Mesodermal cell (in vitro differentiated cells): ENCODE measurements at regions not wholly inside any gene's neighbourhood (a gene's known extent, or its start where the extent isn't known, plus 50 kb on each side); places are given as distances from the start of the nearest gene placed in this dataset.
"Not testable (repeated sequence)": the region's sequence is repeated elsewhere in the genome, so short reads cannot be mapped to it uniquely, and the experiment has no call there.

Experiments
- H3K27ac ChIP-seq: 2 replicates; pipeline ENCODE4 v1.7.0; 2013; ENCODE audit warnings: mild to moderate bottlenecking, low read depth, low read length, moderate library complexity; ENCODE audit not compliant: severe bottlenecking
- H3K36me3 ChIP-seq: 2 replicates; pipeline ENCODE4 v1.7.1; 2013; ENCODE audit warnings: mild to moderate bottlenecking, low read length, moderate library complexity; ENCODE audit not compliant: control insufficient read depth, insufficient read depth
- H3K4me1 ChIP-seq: one replicate; pipeline ENCODE4 v1.7.1; 2013; ENCODE audit warnings: mild to moderate bottlenecking, low read length; ENCODE audit not compliant: insufficient read depth, control insufficient read depth, poor library complexity, severe bottlenecking
- H3K4me3 ChIP-seq: 2 replicates; pipeline ENCODE4 v1.7.0; 2013; ENCODE audit warnings: low read length, control low read depth, mild to moderate bottlenecking; ENCODE audit not compliant: insufficient read depth, poor library complexity, severe bottlenecking; ENCODE audit errors: extremely low read depth
- H3K9me3 ChIP-seq: 2 replicates; pipeline ENCODE4 v1.7.1; 2013; ENCODE audit warnings: mild to moderate bottlenecking, low read length, moderate library complexity; ENCODE audit not compliant: control insufficient read depth
- WGBS, 2 experiments: methylation state at CpG; one replicate each; pipeline ENCODE4 v1.1.5; 2013; ENCODE audit warnings: missing lambda C conversion rate in 2 of 2; ENCODE audit not compliant: insufficient coverage in 2 of 2; 5-methylcytosine and 5-hydroxymethylcytosine counted together

- Histone ChIP-seq H3K36me3 (no peaks in the 10 kb centered on the region), H3K4me1 (no peaks in the 10 kb centered on the region), H3K9me3 (no peaks in the 10 kb centered on the region), H3K27ac (no peak overlapping the region), H3K4me3 (no peak overlapping the region)
- no CpG with 5 or more reads among the region's 2 CpGs for WGBS, 2 experiments
These were observed 847.7 kb downstream of the CDH18 start for GRCh38 chr5:19140276-19140675.

GRCh38 chr5:19141937-19142524 lies 846.0 kb downstream of the CDH18 start:
- not testable (repeated sequence) for H3K36me3 ChIP-seq, H3K4me1 ChIP-seq, H3K9me3 ChIP-seq, H3K27ac ChIP-seq, H3K4me3 ChIP-seq
- WGBS, 2 experiments: 95 to 98% methylated on average over 18 of the region's 20 CpGs

- not testable (repeated sequence) for H3K9me3 ChIP-seq, H3K4me1 ChIP-seq, H3K4me3 ChIP-seq, H3K27ac ChIP-seq, H3K36me3 ChIP-seq
- 91% methylated on average over 8 of the region's 38 CpGs; no CpG with 5 or more reads in 1 of the 2 experiments for WGBS, 2 experiments
These were observed 845.1 kb downstream of the CDH18 start for GRCh38 chr5:19142713-19143414.

GRCh38 chr5:19143935-19144334 lies 844.1 kb downstream of the CDH18 start:
- Histone ChIP-seq H3K4me3 (no peak overlapping the region), H3K4me1 (no peaks in the 10 kb centered on the region), H3K9me3 (no peaks in the 10 kb centered on the region), H3K27ac (no peak overlapping the region), H3K36me3 (no peaks in the 10 kb centered on the region)
- no CpG with 5 or more reads among the region's 4 CpGs for WGBS, 2 experiments

GRCh38 chr5:19169426-19169825 lies 818.6 kb downstream of the CDH18 start:
- Histone ChIP-seq H3K27ac (no peak overlapping the region), H3K9me3 (no peaks in the 10 kb centered on the region), H3K36me3 (no peaks in the 10 kb centered on the region), H3K4me3 (no peak overlapping the region), H3K4me1 (no peaks in the 10 kb centered on the region)

GRCh38 chr5:19172926-19173470 lies 815.0 kb downstream of the CDH18 start:
- H3K4me1 ChIP-seq: no peaks in the 10 kb centered on the region
- H3K27ac ChIP-seq: no peak overlapping the region
- H3K4me3 ChIP-seq: no peak overlapping the region
- no peaks in the 10 kb centered on the region for H3K9me3 ChIP-seq
- 78 to 94% methylated on average over 5 of the region's 6 CpGs for WGBS, 2 experiments
- H3K36me3 ChIP-seq: no peaks in the 10 kb centered on the region

- H3K9me3 ChIP-seq: no peaks in the 10 kb centered on the region
- H3K36me3 ChIP-seq: no peaks in the 10 kb centered on the region
- WGBS, 2 experiments: no CpG with 5 or more reads among the region's 3 CpGs
- H3K4me3 ChIP-seq: no peak overlapping the region
- H3K4me1 ChIP-seq: no peaks in the 10 kb centered on the region
- H3K27ac ChIP-seq: no peak overlapping the region
These were observed 812.0 kb downstream of the CDH18 start for GRCh38 chr5:19175776-19176570.

GRCh38 chr5:19179571-19179970 lies 808.4 kb downstream of the CDH18 start:
- no peak overlapping the region for H3K4me3 ChIP-seq
- 100% methylated on average over 1 of the region's 1 CpG; no CpG with 5 or more reads in 1 of the 2 experiments for WGBS, 2 experiments
- H3K9me3 ChIP-seq: no peaks in the 10 kb centered on the region
- no peaks in the 10 kb centered on the region for H3K4me1 ChIP-seq
- H3K36me3 ChIP-seq: no peaks in the 10 kb centered on the region
- H3K27ac ChIP-seq: no peak overlapping the region

DNA sequence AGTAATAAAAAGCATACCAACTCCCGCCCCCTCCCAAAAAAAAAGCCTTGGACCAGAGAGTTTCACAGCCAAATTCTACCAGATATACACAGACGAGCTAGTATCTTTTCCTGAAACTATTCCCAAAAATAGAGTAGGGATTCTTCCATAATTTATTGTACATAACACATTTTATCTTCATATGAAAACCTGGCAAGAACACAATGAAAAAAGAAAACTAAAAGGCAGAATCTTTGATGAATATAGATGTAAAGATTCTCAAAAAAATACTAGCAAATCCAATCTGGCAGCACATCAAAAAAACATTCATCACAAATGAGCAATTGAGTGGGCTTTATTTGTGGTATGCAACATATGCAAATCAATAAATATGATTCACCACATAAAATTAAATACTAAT lies 798.8 kb downstream of the CDH18 start:
- H3K9me3 ChIP-seq: no peaks in the 10 kb centered on the region
- 80% methylated on average over 1 of the region's 2 CpGs; no CpG with 5 or more reads in 1 of the 2 experiments for WGBS, 2 experiments
- H3K36me3 ChIP-seq: no peaks in the 10 kb centered on the region
- no peaks in the 10 kb centered on the region for H3K4me1 ChIP-seq
- no peak overlapping the region for H3K27ac ChIP-seq
- no peak overlapping the region for H3K4me3 ChIP-seq

- H3K27ac ChIP-seq: no peak overlapping the region
- H3K4me1 ChIP-seq: no peaks in the 10 kb centered on the region
- no CpG with 5 or more reads among the region's 2 CpGs for WGBS, 2 experiments
- no peak overlapping the region for H3K4me3 ChIP-seq
- H3K9me3 ChIP-seq: no peaks in the 10 kb centered on the region
- no peaks in the 10 kb centered on the region for H3K36me3 ChIP-seq
These were observed 794.4 kb downstream of the CDH18 start for GRCh38 chr5:19193631-19194030.

DNA sequence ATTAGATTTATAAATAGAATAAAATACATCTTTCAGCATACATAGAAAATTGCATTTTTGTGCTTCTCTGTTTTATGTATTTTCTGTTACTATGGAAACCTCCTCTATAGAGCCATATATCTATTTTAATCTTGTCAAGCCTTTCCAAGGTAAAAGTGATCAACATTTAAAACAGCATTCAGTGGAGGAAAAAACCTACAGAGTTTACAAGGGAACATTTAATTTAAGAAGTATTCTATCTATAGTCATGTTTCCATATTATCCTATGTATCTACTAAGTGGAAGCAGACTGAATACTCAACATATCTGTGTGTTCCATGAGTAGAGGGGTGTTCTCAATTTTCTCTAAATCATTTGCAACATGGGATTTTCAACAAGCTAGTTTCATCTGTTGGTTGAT lies 791.4 kb downstream of the CDH18 start:
- Histone ChIP-seq H3K4me1 (no peaks in the 10 kb centered on the region), H3K36me3 (no peaks in the 10 kb centered on the region), H3K27ac (no peak overlapping the region), H3K4me3 (no peak overlapping the region), H3K9me3 (no peaks in the 10 kb centered on the region)
